T-cell (primary cell): ENCODE measurements at regions not wholly inside any gene's neighbourhood (a gene's known extent, or its start where the extent isn't known, plus 50 kb on each side); places are given as distances from the start of the nearest gene placed in this dataset.

Source experiments
- ATAC-seq, 4 experiments: fragments of 200-7000 bp in 3 of 4; fragments of 150-1000 bp in 1 of 4; cut with Tn5 transposase; replicated peaks in 1 of 4; 1 replicate in 3 of 4; 2 replicates in 1 of 4; pipeline ENCODE4 v1.10.0; 2021; ENCODE audit warnings: moderate library complexity in 3 of 4, mild to moderate bottlenecking in 2 of 4, moderate number of reproducible peaks in 1 of 4
- CTCF ChIA-PET, 2 donors: fragments of 300-600 bp; sonication (Branson Sonifier 250); formaldehyde crosslinking; loops; one replicate each; lab custom pipeline; 2022; ENCODE audit warnings: antibody characterized with exemption in 2 of 2; lab: Charles Lee
- POLR2A ChIA-PET, 2 donors: fragments of 300-600 bp; sonication (Branson Sonifier 250); formaldehyde crosslinking; loops; one replicate each; lab custom pipeline; 2022; ENCODE audit warnings: antibody characterized with exemption in 2 of 2; lab: Charles Lee
- DNase-seq, 35 experiments: peaks; one replicate each; pipeline versions ENCODE4 v3.0.0 to v3.0.0-alpha.2; 2013 to 2023
- H3K27ac ChIP-seq: one replicate; pipeline ENCODE4 v1.5.1; 2013; ENCODE audit warnings: low read length
- H3K27me3 ChIP-seq, 2 experiments: replicated peaks in 1 of 2; 1 replicate in 1 of 2; 2 replicates in 1 of 2; pipeline versions ENCODE4 v1.6.1 to v1.7.0; 2013; ENCODE audit warnings: low read length in 1 of 2, mixed read lengths in 1 of 2; ENCODE audit not compliant: control insufficient read depth in 2 of 2, insufficient read depth in 2 of 2; ENCODE audit errors: extremely low read depth in 1 of 2
- H3K36me3 ChIP-seq, 2 donors: 1 replicate in 1 of 2; 2 replicates in 1 of 2; pipeline versions ENCODE4 v1.6.1 to v1.7.0; 2013; ENCODE audit warnings: low read length in 1 of 2; ENCODE audit not compliant: control insufficient read depth in 2 of 2, insufficient read depth in 1 of 2; ENCODE audit errors: extremely low read depth in 1 of 2
- H3K4me1 ChIP-seq, 2 experiments: 1 replicate in 1 of 2; 2 replicates in 1 of 2; pipeline versions ENCODE4 v1.6.1 to v1.7.0; 2013; ENCODE audit warnings: low read length in 2 of 2, mixed read lengths in 1 of 2; ENCODE audit not compliant: insufficient read depth in 2 of 2, control insufficient read depth in 1 of 2; ENCODE audit errors: extremely low read depth in 1 of 2
- H3K4me3 ChIP-seq, 2 donors: 1 replicate in 1 of 2; 2 replicates in 1 of 2; pipeline versions ENCODE4 v1.5.1 to v1.7.0; 2013; ENCODE audit warnings: mild to moderate bottlenecking in 2 of 2, low read length in 1 of 2, moderate library complexity in 1 of 2; ENCODE audit not compliant: control insufficient read depth in 1 of 2; ENCODE audit errors: extremely low read depth in 1 of 2
- H3K9me3 ChIP-seq: 2 replicates; pipeline ENCODE4 v1.7.0; 2013
- H3K27ac Mint-ChIP-seq, 2 donors: one replicate each; pipeline ENCODE4 v1.8.0; 2020 to 2021; ENCODE audit warnings: mild to moderate bottlenecking in 2 of 2, mixed read lengths in 2 of 2
- H3K27me3 Mint-ChIP-seq, 2 donors: one replicate each; pipeline ENCODE4 v1.8.0; 2021 to 2022; ENCODE audit warnings: mixed read lengths in 2 of 2
- H3K36me3 Mint-ChIP-seq: one replicate; pipeline ENCODE4 v1.8.0; 2021; ENCODE audit warnings: mixed read lengths
- H3K4me1 Mint-ChIP-seq, 3 donors: one replicate each; pipeline ENCODE4 v1.8.0; 2020 to 2022; ENCODE audit warnings: mixed read lengths in 3 of 3, mild to moderate bottlenecking in 1 of 3
- H3K4me3 Mint-ChIP-seq, 3 donors: one replicate each; pipeline ENCODE4 v1.8.0; 2020 to 2022; ENCODE audit warnings: mild to moderate bottlenecking in 3 of 3, mixed read lengths in 3 of 3, moderate library complexity in 3 of 3
- H3K9me3 Mint-ChIP-seq, 3 donors: one replicate each; pipeline ENCODE4 v1.8.0; 2020 to 2022; ENCODE audit warnings: mixed read lengths in 3 of 3
- WGBS: methylation state at CpG from one replicate; pipeline ENCODE4 v1.1.5; 2013; ENCODE audit warnings: missing lambda C conversion rate; ENCODE audit not compliant: insufficient coverage; 5-methylcytosine and 5-hydroxymethylcytosine counted together

DNA sequence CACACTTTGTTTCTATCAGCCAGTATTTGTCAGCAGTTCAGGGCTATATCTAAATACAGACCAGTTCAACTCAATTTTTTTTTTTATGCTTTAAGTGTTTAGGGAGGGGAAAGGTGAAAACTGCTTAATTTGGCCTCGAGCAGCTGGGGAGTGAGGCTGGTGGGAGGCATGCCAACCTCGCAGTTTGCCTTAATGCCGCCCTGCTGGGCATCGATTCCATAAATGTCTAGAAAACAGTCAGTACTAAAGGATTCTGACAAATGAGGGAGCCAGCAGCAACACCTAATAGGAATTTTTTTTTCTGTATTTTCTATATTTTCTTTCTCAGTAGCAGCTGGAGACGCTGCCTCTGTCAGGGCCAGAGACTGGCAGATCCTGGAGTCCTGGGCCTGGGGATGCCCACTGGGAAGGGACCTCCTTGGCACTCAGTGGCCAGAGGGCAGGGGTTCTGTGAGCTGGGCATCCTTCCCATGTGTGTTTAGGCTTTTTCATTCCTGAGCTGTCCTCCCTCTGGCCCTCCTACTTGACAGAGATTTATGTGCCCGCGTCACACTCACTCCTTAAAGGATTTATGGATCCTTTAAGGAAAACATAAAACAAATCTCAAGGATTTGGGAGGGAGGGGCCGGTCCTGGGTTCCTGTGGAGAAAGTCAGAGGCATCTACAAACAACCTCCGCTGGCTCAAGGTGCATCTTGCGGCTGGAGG, 117.8 kb downstream of the WNT5A start:
- no peak overlapping the region for H3K4me3 Mint-ChIP-seq
- Histone ChIP-seq H3K36me3 (no peaks in the 10 kb centered on the region), H3K27me3 (peaks cover 0 to 6% of the 10 kb centered on the region in 2 experiments), H3K27ac (no peak overlapping the region), H3K4me1 (no peaks in the 10 kb centered on the region), H3K9me3 (no peaks in the 10 kb centered on the region), H3K4me3 (no peak overlapping the region)
- no peak overlapping the region for H3K27ac Mint-ChIP-seq
- H3K4me1 Mint-ChIP-seq = no peaks in the 10 kb centered on the region
- ChIA-PET POLR2A (no interaction called here), CTCF (no interaction called here)
- DNase-seq = no peak
- ATAC-seq = no peak
- peaks cover 0 to 6% (median 0%) of the 10 kb centered on the region in 3 donors for H3K9me3 Mint-ChIP-seq
- WGBS = 77% methylated on average over 5 of the region's 10 CpGs
- H3K36me3 Mint-ChIP-seq = no peaks in the 10 kb centered on the region
- H3K27me3 Mint-ChIP-seq = peaks cover 0 to 4% of the 10 kb centered on the region in 2 donors

DNA sequence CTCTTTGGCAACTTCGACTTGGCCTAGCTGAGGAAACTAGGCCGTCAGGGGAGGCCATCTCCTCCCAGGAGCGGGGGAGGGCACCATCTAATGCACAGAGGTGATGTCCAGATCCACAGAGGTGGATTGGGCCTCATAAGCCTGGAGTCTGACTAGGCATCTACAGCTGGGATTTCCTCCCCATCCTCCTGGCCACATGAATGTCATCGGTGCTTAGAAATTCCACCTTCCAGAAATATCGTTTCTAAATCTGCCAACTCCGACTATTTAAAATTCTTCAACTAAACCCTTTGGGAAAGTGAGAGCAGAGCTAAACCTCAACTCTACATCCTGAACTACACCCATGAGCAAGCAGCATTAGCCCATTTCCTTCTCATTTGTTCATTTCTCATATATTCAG, 118.7 kb downstream of the WNT5A start:
- Histone ChIP-seq H3K27ac (no peak overlapping the region), H3K4me3 (no peak overlapping the region), H3K36me3 (no peaks in the 10 kb centered on the region), H3K27me3 (peaks cover 0 to 6% of the 10 kb centered on the region in 2 experiments), H3K9me3 (no peaks in the 10 kb centered on the region), H3K4me1 (no peaks in the 10 kb centered on the region)
- POLR2A ChIA-PET = no interaction called here
- no peaks in the 10 kb centered on the region for H3K36me3 Mint-ChIP-seq
- 66% methylated on average over 4 of the region's 6 CpGs for WGBS
- DNase-seq = no peak
- H3K9me3 Mint-ChIP-seq = peaks cover 0 to 4% (median 0%) of the 10 kb centered on the region in 3 donors
- H3K4me1 Mint-ChIP-seq = no peaks in the 10 kb centered on the region
- H3K4me3 Mint-ChIP-seq = no peak overlapping the region
- H3K27ac Mint-ChIP-seq = no peak overlapping the region
- CTCF ChIA-PET = no interaction called here
- no peak for ATAC-seq
- peaks cover 0 to 2% of the 10 kb centered on the region in 2 donors for H3K27me3 Mint-ChIP-seq

DNA sequence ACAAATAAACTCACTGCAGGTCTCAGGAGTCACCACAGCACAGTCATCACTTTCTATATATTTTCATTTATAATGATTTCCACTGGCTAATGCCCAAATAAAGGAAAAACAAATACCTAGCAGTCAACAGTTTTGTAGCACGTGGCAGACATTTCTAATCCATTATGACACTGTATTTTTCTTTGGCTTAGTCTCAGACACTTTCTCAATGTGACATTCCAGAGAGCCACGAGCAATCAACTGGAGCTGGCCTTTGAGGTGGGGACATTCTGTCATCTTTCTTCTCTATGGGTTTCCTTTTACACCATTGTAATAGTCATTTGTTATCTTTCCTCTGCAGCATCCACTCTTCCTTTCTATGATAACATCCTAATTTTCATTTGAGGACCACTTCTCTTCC, 119.7 kb downstream of the WNT5A start:
- ChIA-PET CTCF (no interaction called here), POLR2A (no interaction called here)
- Mint-ChIP-seq H3K4me3 (no peak overlapping the region), H3K9me3 (no peaks in the 10 kb centered on the region), H3K27me3 (no peaks in the 10 kb centered on the region), H3K4me1 (no peaks in the 10 kb centered on the region), H3K27ac (no peak overlapping the region), H3K36me3 (no peaks in the 10 kb centered on the region)
- Histone ChIP-seq H3K4me1 (no peaks in the 10 kb centered on the region), H3K36me3 (no peaks in the 10 kb centered on the region), H3K27me3 (peaks cover 0 to 6% of the 10 kb centered on the region in 2 experiments), H3K9me3 (no peaks in the 10 kb centered on the region), H3K27ac (no peak overlapping the region), H3K4me3 (no peak overlapping the region)
- 40% methylated on average over 1 of the region's 2 CpGs for WGBS
- ATAC-seq (no peak), DNase-seq (no peak)

DNA sequence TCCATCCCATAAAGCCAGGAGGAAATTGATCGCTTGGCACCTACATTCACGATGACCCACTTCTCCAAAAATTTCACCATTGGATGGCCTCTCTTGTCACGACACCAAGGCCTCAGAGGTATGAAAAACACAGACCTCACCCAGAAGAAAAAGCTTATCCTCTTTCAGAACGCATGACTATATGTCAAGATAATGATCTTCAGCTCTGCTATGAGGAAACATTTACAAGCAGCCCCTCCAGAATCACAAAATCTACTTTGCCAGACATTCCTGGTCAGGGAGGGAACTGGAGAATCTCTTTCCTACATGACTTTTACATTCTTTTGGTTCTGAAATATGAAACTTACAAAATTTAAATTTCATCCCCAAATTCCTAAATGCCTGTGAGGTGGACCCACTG, 122.7 kb downstream of the WNT5A start:
- WGBS = 90% methylated on average over 2 of the region's 4 CpGs
- no peaks in the 10 kb centered on the region for H3K27me3 Mint-ChIP-seq
- no peaks in the 10 kb centered on the region for H3K4me1 Mint-ChIP-seq
- no peak overlapping the region for H3K27ac Mint-ChIP-seq
- ATAC-seq (no peak), DNase-seq (no peak)
- H3K27ac ChIP-seq = no peak overlapping the region
- CTCF ChIA-PET = no interaction called here
- no peaks in the 10 kb centered on the region for H3K4me1 ChIP-seq
- no peak overlapping the region for H3K4me3 Mint-ChIP-seq
- no peaks in the 10 kb centered on the region for H3K36me3 Mint-ChIP-seq
- peaks cover 2 to 5% (median 3%) of the 10 kb centered on the region in 3 donors for H3K9me3 Mint-ChIP-seq
- H3K27me3 ChIP-seq = no peaks in the 10 kb centered on the region
- H3K4me3 ChIP-seq = no peak overlapping the region
- POLR2A ChIA-PET = no interaction called here
- H3K36me3 ChIP-seq = no peaks in the 10 kb centered on the region
- no peaks in the 10 kb centered on the region for H3K9me3 ChIP-seq

DNA sequence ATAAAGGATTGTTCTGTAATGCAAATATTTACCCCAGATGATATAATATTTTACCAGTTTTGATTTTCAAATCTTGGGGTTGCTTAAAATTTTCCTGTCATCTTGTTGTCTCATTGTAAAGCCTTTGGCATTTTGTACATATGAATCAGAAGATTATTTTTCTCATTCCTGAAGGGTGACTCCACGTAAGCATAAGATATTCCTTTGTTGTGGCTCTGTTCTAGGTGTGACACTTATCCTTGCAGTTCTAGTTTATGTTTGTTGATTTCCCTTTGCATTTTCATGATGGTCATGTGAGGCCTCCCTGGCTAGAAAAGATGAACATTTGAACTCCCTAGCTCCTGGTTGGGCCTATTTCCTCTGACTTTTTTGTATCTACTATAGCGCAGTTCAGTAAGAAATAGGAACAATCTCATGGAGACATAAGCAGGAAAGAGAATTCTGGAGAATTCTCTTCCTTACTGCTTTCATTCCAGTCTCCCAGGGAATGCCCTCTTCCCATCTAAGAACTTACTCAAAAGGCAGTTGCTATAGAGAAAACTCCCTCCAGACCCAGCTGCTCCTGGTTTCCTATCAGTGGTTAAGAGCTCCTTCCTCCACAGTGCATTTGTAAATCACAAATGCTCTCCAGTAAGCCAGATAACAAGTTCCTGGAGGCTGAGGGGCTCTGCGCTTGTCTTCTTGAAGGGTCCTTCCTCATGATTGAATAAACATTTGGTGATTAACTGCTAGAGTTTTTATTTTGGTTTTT, 124.7 kb downstream of the WNT5A start:
- no peaks in the 10 kb centered on the region for H3K27me3 Mint-ChIP-seq
- H3K36me3 Mint-ChIP-seq = no peaks in the 10 kb centered on the region
- peaks cover 4 to 10% (median 4%) of the 10 kb centered on the region in 3 donors for H3K9me3 Mint-ChIP-seq
- H3K36me3 ChIP-seq = no peaks in the 10 kb centered on the region
- ChIA-PET CTCF (no interaction called here), POLR2A (no interaction called here)
- no peaks in the 10 kb centered on the region for H3K9me3 ChIP-seq
- no peak overlapping the region for H3K27ac ChIP-seq
- DNase-seq = no peak
- no peaks in the 10 kb centered on the region for H3K4me1 ChIP-seq
- H3K27ac Mint-ChIP-seq = no peak overlapping the region
- H3K4me3 ChIP-seq = no peak overlapping the region
- no peaks in the 10 kb centered on the region for H3K27me3 ChIP-seq
- no peaks in the 10 kb centered on the region for H3K4me1 Mint-ChIP-seq
- H3K4me3 Mint-ChIP-seq = no peak overlapping the region
- WGBS = no CpG with 5 or more reads among the region's 3 CpGs
- ATAC-seq = no peak

DNA sequence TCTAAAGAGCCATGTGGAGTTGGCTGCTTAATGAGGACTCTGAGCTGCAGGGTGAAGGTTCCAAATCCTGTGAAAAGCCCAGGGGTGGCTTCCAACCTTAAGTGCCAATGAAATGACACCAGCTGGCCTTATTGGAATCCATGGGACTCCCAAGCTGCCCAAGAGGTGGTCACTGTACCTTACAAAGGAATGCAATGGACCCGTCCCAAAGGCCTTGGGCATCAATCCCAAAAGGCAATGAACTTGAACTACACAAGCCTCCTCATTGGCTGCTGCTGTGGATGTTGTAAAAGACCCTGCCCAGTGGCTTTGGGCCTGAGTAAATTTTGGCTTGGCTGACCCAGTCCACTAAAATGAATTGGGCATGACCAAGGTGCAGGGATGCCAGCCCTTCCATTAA, 129.3 kb downstream of the WNT5A start:
- H3K4me1 Mint-ChIP-seq = no peaks in the 10 kb centered on the region
- peaks cover 0 to 5% of the 10 kb centered on the region in 2 donors for H3K27me3 Mint-ChIP-seq
- Histone ChIP-seq H3K9me3 (no peaks in the 10 kb centered on the region), H3K27ac (no peak overlapping the region), H3K27me3 (no peaks in the 10 kb centered on the region), H3K36me3 (no peaks in the 10 kb centered on the region), H3K4me3 (no peak overlapping the region), H3K4me1 (no peaks in the 10 kb centered on the region)
- DNase-seq = no peak
- H3K4me3 Mint-ChIP-seq = no peak overlapping the region
- H3K9me3 Mint-ChIP-seq = peaks cover 4 to 10% (median 4%) of the 10 kb centered on the region in 3 donors
- no peak overlapping the region for H3K27ac Mint-ChIP-seq
- POLR2A ChIA-PET = no interaction called here
- no peaks in the 10 kb centered on the region for H3K36me3 Mint-ChIP-seq
- CTCF ChIA-PET = no interaction called here
- WGBS = 80% methylated on average over 1 of the region's 1 CpG
- no peak for ATAC-seq
